HG03520 (cell line): ENCODE measurements at regions not wholly inside any gene's neighbourhood (a gene's known extent, or its start where the extent isn't known, plus 50 kb on each side); places are given as distances from the start of the nearest gene placed in this dataset.

ENCODE experiments used
- ATAC-seq: cut with Tn5 transposase; IDR thresholded peaks from one replicate; pipeline ENCODE4 v1.9.1; 2021; ENCODE audit warnings: mild to moderate bottlenecking, moderate library complexity; ENCODE audit not compliant: unreplicated experiment

- no peak for ATAC-seq
These were observed 342.8 kb downstream of the PPARGC1A start for GRCh38 chr4:23547096-23547495.

GRCh38 chr4:23539969-23540569 lies 349.8 kb downstream of the PPARGC1A start:
- no peak for ATAC-seq

DNA sequence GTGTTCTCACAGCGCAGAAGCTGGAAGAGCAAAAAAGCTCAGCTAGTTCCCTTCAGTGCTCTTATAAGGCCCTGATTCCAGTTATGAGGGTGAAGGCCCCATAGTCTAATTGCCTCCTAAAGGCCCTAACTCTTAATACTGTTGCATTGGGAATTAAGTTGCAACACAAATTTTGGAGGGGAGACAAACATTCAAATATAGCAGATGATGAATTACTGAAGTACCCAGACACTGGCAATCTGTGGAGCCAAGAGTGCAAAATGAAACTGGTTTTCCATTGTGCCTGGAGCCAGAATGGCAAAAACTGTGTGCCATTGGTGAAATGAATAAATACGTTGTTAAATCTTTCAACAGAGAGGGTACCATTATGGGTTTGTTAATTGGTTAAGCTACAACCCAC lies 356.0 kb downstream of the PPARGC1A start:
- ATAC-seq = no peak

- ATAC-seq = no peak
These were observed 373.1 kb downstream of the PPARGC1A start for GRCh38 chr4:23516716-23517115.

- no peak for ATAC-seq
These were observed 385.8 kb downstream of the PPARGC1A start for GRCh38 chr4:23504083-23504482.

DNA sequence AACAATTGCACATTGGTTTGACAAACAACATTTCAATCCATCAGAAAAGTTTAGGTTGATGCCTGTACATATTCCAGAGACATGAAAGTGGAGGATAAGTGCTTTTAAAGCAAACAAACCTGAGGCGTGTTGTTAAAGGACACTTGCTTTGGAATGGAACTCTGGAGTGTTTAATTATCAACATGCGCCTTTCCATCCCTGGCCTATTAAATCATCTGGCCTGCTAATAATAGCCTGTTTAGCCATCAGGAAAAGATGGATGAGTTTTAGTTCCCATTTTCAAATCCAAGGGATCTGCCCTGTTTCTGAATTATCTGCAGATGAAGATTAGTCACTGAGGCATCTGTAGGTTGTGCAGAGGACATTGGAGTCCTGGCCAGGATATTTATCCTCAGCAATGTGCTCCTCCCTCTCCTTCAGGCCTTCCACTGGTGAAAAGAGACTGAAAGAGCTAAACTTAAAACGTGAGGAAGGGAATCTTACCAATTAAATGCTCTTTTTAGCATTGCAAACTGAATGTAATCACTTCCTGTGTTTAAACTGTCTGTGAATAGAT lies 388.9 kb downstream of the PPARGC1A start:
- ATAC-seq = no peak

GRCh38 chr4:23485801-23486200 lies 404.0 kb downstream of the PPARGC1A start:
- no peak for ATAC-seq

DNA sequence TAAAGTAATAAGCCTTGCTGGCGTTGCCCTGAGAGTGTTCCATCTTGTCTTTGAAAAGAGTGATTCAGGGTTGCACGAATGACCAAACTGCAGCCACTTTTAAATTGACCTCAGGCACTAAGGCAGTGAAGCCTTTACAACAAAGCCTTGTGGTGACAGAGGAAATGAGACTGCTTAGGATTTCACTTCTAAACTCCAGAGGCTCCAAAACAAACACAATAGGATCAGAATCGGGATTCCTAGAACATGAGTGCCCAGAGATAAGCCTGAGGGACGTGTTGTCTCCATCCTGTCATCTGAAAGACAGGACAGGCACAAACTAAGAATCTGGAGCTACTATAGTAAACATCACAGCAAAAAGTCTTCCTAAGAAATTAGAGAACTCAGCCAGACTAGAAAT lies 405.2 kb downstream of the PPARGC1A start:
- ATAC-seq = no peak

DNA sequence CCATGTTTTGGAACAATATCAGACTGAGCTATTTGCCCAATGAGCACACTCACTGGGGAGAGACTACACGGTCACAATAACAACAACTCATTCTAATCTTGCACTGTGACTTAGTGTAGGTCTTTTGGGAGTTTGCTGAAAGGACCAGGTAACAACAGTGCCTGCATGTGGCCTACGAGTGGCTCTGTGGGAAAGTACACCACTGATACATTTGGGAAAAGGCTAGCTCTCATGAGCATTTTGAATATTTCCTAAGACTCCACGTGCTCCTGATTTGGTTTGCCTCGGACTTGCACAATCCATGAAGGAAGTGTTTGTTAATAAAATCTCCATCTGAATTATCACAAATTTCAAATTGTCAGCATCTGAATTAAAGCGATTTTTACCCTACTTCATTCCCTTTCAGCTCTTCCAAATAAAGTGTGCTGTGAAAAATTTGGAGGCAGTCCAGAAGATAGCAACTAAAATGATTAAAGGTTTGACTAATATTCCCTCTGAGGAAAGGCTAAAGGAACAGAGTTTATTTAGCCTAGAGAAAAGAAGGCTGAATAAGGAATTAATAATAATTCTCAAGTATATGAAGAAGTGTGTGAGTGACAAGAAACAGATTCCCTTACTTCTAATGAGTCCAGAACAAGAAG lies 406.4 kb downstream of the PPARGC1A start:
- ATAC-seq = no peak

- no peak for ATAC-seq
These were observed 408.3 kb downstream of the PPARGC1A start for GRCh38 chr4:23481566-23481965.

GRCh38 chr4:23477905-23478304 lies 411.9 kb downstream of the PPARGC1A start:
- ATAC-seq = no peak

DNA sequence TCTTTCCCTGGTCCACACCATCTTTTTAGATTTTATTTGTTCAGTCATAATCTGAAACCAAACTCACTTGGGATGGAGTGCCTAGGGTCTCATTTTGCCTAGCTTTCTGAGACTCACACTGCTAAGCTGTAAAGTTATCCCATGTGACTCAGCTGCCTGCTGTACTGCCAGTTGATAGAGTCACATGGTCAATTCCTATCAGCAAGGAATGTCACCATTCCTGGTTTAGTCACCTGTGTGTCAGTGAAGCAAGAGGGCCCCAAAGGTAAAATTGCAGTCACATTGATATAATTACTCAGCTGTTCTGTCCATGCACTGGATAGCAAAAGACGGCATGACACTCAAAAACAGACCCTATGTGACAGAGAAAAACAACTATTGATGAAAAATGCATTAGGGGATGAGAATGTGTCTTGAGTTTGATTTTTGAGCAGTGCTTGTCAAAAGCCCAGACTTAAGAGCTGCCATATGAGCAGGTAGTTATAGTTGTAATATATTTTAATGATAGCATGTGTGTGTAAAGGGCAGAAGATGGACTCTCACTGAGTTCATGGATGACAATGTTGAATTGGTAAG lies 413.2 kb downstream of the PPARGC1A start:
- ATAC-seq = no peak

- ATAC-seq = no peak
These were observed 426.8 kb downstream of the PPARGC1A start for GRCh38 chr4:23463071-23463470.

DNA sequence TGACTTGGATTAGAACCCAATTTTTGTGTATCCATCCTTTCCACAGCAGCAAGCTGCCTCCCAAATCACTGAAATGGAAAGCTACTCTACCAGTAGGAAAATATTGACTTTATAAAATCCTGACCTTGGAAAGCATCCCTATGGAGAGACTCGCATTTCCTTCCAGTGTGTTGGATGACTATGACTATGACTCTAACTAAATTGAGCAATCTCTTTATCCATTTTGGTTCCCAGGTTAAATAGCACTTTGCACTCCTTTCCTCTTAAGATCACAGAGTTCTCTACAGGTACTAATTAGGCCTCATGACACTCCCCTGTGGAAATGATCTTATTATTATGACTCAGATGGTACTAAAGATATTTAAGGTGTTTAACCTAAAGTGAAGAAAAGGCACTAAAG lies 431.8 kb downstream of the PPARGC1A start:
- ATAC-seq = no peak

- ATAC-seq = no peak
These were observed 433.0 kb downstream of the PPARGC1A start for GRCh38 chr4:23456864-23457263.

DNA sequence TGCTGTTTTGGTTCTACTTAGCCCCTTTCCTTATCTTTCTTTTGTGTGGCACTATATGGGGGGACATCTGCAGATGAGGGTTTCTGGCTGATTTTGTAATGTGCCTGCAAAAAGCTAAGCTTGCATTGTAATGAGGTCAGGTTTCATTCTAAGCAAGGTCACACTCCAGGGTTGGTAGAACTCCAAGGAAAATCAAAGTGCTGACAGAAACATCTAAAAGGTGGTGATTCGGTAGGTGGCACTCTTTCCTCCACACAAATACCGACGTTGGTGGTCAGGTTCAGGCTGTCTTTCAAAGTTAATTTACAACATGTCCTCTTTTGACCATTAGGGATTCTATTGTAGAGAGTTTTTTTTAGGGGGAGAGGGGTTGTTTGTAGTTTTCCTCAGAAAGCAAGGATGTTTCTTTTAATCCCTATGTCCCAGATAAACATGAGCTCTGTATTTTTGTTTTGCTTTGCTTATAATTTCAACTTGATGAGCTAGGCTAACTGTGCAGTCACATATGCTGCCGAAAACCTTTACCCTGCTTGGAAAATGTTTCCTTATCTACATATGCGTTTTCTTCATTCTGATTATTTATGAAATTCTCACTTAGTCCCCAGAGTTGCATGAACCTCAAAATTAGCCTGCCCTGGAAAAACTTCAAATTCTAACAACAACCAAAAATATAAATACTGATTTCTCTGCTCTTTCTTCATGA lies 434.2 kb downstream of the PPARGC1A start:
- no peak for ATAC-seq

GRCh38 chr4:23441530-23442069 lies 448.2 kb downstream of the PPARGC1A start:
- ATAC-seq = no peak

DNA sequence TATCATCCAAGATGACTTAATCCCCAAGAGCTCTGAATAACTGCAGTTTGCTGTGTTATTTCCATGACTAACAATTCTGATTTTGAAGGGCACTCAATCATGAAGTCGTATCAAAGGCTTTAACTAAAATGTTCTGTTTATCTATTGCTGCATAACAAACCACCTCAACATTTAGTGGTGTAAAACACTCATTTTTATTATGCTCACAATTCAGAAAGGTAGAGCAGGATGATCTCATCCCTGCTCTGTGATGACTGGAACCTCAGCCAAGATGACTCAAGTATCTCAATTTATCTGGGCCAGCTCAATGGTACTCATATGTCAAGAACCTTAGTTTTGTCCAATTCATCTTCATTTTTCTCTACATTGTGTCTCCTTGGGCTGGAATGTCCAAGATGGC lies 451.1 kb downstream of the PPARGC1A start:
- no peak for ATAC-seq

GRCh38 chr4:23429497-23429896 lies 460.4 kb downstream of the PPARGC1A start:
- ATAC-seq = no peak

GRCh38 chr4:23425570-23425969 lies 464.3 kb downstream of the PPARGC1A start:
- ATAC-seq = no peak

- no peak for ATAC-seq
These were observed 466.3 kb downstream of the PPARGC1A start for GRCh38 chr4:23423540-23423939.
